Neutrophil (primary cell): ENCODE measurements at regions not wholly inside any gene's neighbourhood (a gene's known extent, or its start where the extent isn't known, plus 50 kb on each side); places are given as distances from the start of the nearest gene placed in this dataset.

ENCODE experiments used
- H3K27ac ChIP-seq: fragments of 200-600 bp; sonication (generic); 2 replicates; pipeline ENCODE4 v1.5.1; 2016; ENCODE audit warnings: mild to moderate bottlenecking, moderate library complexity
- H3K27me3 ChIP-seq: fragments of 200-600 bp; sonication (generic); 2 replicates; pipeline ENCODE4 v1.6.0; 2016; ENCODE audit warnings: mild to moderate bottlenecking
- H3K36me3 ChIP-seq: fragments of 200-600 bp; sonication (generic); 2 replicates; pipeline ENCODE4 v1.5.1; 2017
- H3K4me1 ChIP-seq, 2 experiments: fragments of 200-600 bp in 1 of 2; sonication (generic) in 1 of 2; 1 replicate in 1 of 2; 2 replicates in 1 of 2; pipeline versions ENCODE4 v1.5.1 to v1.6.1; 2013 to 2016; ENCODE audit warnings: low read depth in 1 of 2, low read length in 1 of 2, mild to moderate bottlenecking in 1 of 2, moderate library complexity in 1 of 2; ENCODE audit not compliant: control insufficient read depth in 1 of 2, insufficient read depth in 1 of 2
- H3K4me3 ChIP-seq, 2 experiments: fragments of 200-600 bp in 1 of 2; sonication (generic) in 1 of 2; 1 replicate in 1 of 2; 2 replicates in 1 of 2; pipeline ENCODE4 v1.5.1; 2013 to 2016; ENCODE audit warnings: low read depth in 1 of 2, low read length in 1 of 2, mild to moderate bottlenecking in 1 of 2, moderate library complexity in 1 of 2
- H3K9me3 ChIP-seq: fragments of 200-600 bp; sonication (generic); 2 replicates; pipeline ENCODE4 v1.5.1; 2016
- TF ChIP-seq, protein P1 (sequence below): fragments of 200-600 bp; sonication (generic); IDR thresholded peaks from 2 replicates; pipeline ENCODE4 v1.5.1; 2016; ENCODE audit warnings: antibody characterized with exemption

DNA sequence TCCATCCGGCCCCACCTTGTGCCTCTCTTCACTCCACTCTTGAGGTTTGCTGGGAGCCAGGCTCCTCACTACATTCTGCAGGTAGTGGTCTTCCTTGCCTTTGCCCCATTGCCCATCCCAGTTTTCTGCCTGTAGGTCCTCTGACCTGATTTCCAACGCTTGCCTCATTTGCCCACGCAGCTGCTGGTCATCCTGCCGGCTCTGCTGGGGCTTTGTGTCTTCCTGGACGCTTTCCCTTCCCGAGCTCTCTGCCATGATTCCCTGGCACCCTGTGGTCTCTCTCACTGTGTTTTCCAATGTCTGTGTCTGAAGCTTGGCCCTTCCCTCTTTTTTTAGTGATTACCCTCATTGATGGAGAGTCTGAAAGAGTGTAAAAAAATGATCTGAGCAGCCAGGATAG lies 451.6 kb downstream of the UTRN start:
- peaks cover 8% of the 10 kb centered on the region for H3K36me3 ChIP-seq
- no peaks in the 10 kb centered on the region for H3K4me1 ChIP-seq
- TF ChIP-seq, protein P1, sequence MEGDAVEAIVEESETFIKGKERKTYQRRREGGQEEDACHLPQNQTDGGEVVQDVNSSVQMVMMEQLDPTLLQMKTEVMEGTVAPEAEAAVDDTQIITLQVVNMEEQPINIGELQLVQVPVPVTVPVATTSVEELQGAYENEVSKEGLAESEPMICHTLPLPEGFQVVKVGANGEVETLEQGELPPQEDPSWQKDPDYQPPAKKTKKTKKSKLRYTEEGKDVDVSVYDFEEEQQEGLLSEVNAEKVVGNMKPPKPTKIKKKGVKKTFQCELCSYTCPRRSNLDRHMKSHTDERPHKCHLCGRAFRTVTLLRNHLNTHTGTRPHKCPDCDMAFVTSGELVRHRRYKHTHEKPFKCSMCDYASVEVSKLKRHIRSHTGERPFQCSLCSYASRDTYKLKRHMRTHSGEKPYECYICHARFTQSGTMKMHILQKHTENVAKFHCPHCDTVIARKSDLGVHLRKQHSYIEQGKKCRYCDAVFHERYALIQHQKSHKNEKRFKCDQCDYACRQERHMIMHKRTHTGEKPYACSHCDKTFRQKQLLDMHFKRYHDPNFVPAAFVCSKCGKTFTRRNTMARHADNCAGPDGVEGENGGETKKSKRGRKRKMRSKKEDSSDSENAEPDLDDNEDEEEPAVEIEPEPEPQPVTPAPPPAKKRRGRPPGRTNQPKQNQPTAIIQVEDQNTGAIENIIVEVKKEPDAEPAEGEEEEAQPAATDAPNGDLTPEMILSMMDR: no peak
- H3K4me3 ChIP-seq: no peak overlapping the region
- no peak overlapping the region for H3K27ac ChIP-seq
- no peaks in the 10 kb centered on the region for H3K9me3 ChIP-seq
- H3K27me3 ChIP-seq: no peaks in the 10 kb centered on the region

DNA sequence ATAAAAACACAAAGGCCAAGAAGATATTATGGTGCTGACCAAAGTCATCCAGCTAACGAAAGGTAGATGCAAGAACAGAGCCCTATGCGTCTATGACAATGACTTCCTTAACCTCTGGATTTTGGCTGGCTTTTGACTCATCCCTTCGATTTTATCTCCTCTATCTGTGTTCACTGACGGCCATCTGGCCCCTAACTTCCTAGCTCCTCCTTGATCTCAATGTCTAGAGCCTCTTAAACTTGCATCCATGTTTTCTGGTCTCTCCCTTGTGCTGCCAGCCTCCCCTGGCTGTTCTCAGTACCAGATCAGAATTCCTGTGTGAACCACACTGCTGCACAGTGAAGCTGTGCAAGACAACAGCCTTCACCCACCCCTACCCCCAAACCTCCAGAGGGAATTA lies 452.9 kb downstream of the UTRN start:
- H3K9me3 ChIP-seq: no peaks in the 10 kb centered on the region
- H3K4me1 ChIP-seq: no peaks in the 10 kb centered on the region
- H3K36me3 ChIP-seq: peaks cover 2% of the 10 kb centered on the region
- H3K4me3 ChIP-seq: no peak overlapping the region
- TF ChIP-seq, protein P1: no peak
- no peaks in the 10 kb centered on the region for H3K27me3 ChIP-seq
- H3K27ac ChIP-seq: no peak overlapping the region

GRCh38 chr6:144739873-144740272 lies 454.7 kb downstream of the UTRN start:
- no peak overlapping the region for H3K4me3 ChIP-seq
- no peaks in the 10 kb centered on the region for H3K9me3 ChIP-seq
- TF ChIP-seq, protein P1: no peak
- no peaks in the 10 kb centered on the region for H3K27me3 ChIP-seq
- no peaks in the 10 kb centered on the region for H3K36me3 ChIP-seq
- no peak overlapping the region for H3K27ac ChIP-seq
- H3K4me1 ChIP-seq: no peaks in the 10 kb centered on the region

GRCh38 chr6:144741659-144742058 lies 456.5 kb downstream of the UTRN start:
- no peaks in the 10 kb centered on the region for H3K9me3 ChIP-seq
- no peaks in the 10 kb centered on the region for H3K36me3 ChIP-seq
- H3K4me1 ChIP-seq: no peaks in the 10 kb centered on the region
- no peaks in the 10 kb centered on the region for H3K27me3 ChIP-seq
- no peak overlapping the region for H3K27ac ChIP-seq
- H3K4me3 ChIP-seq: no peak overlapping the region
- TF ChIP-seq, protein P1: no peak

DNA sequence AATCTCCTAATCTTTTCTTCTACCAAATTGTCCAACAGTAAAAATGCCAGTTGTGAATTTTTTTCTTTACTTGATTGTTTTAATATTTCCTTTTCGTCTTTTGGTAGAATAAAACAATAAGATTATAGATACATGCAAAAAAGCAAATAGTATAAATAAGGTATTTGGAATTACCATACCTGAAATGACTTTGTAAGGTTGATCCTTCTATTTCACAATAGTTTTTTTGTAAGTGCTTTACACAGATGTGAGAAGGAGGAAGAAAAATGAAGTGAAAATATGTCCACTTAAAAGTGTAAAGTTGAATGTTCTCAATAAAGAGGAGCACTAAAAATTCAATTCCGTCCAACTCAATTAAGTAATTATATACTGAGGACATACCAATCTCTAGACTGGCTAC lies 457.6 kb downstream of the UTRN start:
- Histone ChIP-seq H3K9me3 (no peaks in the 10 kb centered on the region), H3K36me3 (no peaks in the 10 kb centered on the region), H3K4me3 (no peak overlapping the region), H3K27ac (no peak overlapping the region), H3K27me3 (no peaks in the 10 kb centered on the region), H3K4me1 (no peaks in the 10 kb centered on the region)
- TF ChIP-seq, protein P1: no peak

- Histone ChIP-seq H3K4me1 (no peaks in the 10 kb centered on the region), H3K4me3 (no peak overlapping the region), H3K27ac (no peak overlapping the region), H3K27me3 (no peaks in the 10 kb centered on the region), H3K9me3 (no peaks in the 10 kb centered on the region), H3K36me3 (peaks cover 12% of the 10 kb centered on the region)
- TF ChIP-seq, protein P1: no peak
Measured at GRCh38 chr6:144744720-144745119, 459.6 kb downstream of the UTRN start.
